Stimulated activated CD8-positive, alpha-beta memory T cell treated with anti-CD3 and anti-CD28 coated beads, Interleukin-12 subunit alpha, Interleukin-12 subunit beta, amount 100 ng/mL, for 24 hours (primary cell): ENCODE measurements at regions not wholly inside any gene's neighbourhood (a gene's known extent, or its start where the extent isn't known, plus 50 kb on each side); places are given as distances from the start of the nearest gene placed in this dataset.

Experiments
- DNase-seq: peaks from one replicate; pipeline ENCODE4 v3.0.0-alpha.2; 2020; ENCODE audit errors: extremely low read depth

DNA sequence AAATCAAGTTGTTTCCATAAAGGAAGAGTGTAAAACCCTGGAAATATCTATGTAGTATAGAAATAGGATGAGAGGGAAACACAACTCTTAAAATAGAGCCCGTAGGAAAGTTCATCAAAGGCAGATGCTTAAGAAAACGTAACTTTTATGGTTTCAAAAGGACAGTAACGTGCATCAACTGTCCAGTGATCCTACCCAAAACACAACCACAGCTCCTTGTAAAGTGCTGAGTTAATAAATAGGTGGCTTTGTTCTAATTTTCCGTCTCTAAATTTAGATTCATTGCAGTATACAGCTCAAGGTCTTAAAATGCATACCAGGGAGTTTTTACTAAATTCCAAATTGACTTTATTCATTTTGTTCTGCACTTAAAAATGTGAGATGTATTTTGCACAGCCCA lies 282.1 kb upstream of the ID2 start:
- DNase-seq: no peak

DNA sequence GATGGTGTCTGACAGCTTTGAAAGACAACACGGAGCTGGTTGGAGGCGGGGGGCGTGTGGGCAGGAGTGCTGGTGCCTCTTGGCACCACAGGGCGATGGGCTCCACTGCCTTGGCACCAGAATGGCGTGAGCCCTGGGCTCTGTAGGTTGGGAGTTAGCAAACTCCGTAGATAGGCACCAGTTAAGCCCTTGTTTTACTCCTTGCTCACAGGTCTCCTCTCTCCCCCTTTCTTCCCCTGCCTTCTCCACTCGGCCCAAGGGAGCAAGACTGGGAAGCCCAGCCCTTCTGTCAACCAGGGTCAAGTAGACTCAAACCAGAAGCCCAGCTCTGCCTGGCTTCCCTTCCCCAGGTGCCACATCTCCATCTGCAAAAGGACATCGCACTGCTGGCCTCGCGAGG lies 281.7 kb upstream of the ID2 start:
- no peak for DNase-seq

GRCh38 chr2:8402222-8402621 lies 279.6 kb upstream of the ID2 start:
- no peak for DNase-seq

DNA sequence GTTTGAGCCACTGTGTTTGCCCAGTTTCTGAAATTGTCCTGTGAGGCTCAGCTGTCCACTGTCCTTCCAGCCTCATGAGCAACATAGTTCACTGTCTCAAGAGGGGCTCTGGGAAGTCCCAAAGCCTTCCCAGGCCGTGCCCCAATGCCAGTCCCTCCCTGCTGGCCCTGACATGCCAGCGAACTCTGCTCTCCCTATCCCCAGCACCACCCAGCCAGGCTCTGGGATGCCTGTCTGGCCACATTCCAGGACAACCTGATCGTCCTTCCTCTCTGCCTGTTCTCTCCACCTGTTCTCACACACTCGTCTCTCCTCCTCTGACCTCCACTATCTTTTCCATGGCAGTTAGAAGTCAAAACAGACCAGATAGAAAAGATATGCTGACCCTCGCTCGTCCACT lies 278.0 kb upstream of the ID2 start:
- DNase-seq: no peak

DNA sequence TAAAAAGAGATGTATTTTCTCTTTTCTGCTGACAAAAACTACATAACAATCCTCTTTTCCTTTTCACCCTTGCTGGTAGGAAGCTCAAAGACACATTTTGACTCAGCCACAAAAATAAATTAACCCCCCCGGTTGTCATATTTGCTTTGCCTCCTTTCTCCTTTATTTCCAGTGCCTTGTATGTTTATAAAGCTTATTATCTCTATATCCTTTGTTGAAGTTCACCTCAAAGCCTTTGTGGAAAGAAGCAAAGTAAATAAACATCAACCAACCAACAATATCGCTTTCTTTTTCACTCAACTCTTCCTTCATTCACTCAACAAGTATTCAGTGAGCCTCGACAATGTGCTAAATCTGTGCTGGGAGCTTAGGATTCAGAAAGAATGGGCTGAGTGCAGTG lies 276.5 kb upstream of the ID2 start:
- no peak for DNase-seq

- no peak for DNase-seq
These were observed 275.6 kb upstream of the ID2 start for GRCh38 chr2:8406271-8406670.

DNA sequence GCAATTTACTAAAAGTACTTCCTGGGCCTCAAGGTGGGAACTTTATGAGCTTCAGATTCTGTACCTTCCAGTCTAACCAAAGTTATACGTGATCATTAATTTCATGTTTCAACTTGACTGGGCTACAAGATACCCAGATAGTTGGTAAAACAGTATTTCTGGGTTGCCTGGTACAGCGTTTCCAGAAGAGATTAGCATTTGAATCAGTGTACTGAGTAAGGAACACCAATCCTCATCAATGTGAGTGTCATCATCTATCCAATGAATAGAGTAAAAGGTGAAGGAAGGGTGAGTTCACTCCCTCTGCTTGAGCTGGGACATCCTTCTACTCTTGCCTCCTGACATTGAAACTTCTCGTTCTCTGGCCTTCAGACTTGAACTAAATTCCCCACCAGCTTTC lies 274.5 kb upstream of the ID2 start:
- DNase-seq: no peak

- peak; percentile 39 for DNase-seq
These were observed 273.0 kb upstream of the ID2 start for GRCh38 chr2:8408560-8409460.

DNA sequence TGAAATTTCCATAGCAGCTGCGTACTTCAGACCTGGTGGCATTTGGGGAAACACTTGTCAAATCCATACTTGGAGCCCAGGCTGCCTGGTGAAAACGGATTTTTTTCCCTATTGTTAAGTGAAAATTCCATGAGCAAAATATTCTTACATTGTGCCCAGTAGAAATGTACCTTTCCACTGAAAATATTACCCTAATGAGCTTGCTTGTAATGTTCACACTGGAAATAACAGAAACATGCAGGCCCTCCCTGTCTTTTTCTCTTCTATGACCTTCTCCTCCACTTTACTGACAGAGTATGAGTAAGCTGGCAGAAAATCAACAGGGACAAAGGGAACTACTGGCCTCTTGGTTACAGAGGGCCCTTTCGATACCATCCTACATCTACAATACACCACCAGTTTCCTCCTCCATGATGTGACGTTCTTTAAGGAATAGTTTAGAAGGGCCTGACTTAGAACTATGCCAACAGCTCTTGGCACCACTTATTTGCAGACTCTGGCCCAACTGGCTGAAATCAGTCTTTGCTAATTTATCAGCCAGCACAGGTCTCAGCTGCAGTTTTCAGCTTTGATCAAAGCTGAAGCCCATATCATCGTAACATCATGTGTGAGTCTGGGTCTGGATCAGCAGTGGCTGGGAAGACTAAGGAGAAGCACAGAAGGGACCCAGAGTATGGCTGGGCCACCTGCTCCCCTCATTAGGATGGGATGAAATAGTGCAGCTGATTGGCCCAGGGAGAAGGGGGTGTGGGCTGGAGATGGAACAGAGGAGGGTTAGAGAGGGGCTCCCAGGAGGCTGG lies 272.2 kb upstream of the ID2 start:
- no peak for DNase-seq

DNA sequence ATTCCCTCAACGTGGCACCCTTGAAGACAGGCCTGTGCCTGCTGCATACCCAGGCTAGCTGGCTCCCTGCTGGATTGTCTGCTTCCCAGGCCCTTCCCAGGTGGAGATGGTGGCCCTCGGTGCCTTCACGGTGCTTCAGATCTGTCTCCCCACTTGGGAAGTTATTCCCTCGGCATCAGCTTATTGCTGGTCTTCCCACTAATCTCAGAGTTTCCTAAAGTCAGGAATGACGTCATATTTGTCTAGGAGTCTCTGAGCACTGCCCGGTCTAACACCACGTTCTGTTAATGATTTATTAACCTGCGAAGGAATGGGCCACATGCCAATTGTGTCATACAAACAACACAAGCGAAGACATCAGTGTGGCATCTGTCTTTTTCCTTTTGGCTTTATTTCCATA lies 269.8 kb upstream of the ID2 start:
- no peak for DNase-seq

- DNase-seq: no peak
These were observed 269.3 kb upstream of the ID2 start for GRCh38 chr2:8412586-8412985.

DNA sequence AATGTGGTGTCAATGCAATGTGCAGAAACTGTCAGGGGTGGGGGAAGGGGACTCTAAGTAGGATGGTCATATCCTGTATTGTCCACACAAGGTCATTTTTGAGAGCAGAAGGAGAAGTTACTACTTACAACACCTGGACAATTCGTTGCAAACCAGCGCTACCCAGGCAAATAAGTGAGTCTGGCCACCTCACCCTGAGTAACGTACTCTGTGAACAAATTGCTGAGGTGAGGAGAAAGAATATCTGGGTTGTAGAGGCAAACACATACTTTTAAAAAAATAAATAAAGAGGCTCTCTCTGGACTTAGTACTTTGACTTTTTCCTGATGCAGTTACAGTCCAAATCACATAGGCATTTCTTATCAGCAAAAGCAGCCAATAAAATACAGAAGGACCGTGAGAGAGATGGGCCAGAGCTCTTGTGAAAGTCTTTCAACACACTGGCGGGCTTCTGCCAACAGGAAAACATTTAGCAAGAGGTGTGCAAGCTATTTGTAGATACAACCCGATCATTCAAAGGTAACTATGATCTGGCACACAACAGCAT lies 268.2 kb upstream of the ID2 start:
- DNase-seq: no peak

- DNase-seq: no peak
These were observed 266.6 kb upstream of the ID2 start for GRCh38 chr2:8414946-8415879.

GRCh38 chr2:8416001-8416571 lies 265.8 kb upstream of the ID2 start:
- no peak for DNase-seq

- DNase-seq: no peak
These were observed 264.7 kb upstream of the ID2 start for GRCh38 chr2:8416849-8417832.

- DNase-seq: no peak
These were observed 263.1 kb upstream of the ID2 start for GRCh38 chr2:8418721-8419120.

GRCh38 chr2:8421658-8422449 lies 260.0 kb upstream of the ID2 start:
- no peak for DNase-seq

GRCh38 chr2:8422450-8422800 lies 259.4 kb upstream of the ID2 start:
- no peak for DNase-seq
